LNCAP (cell line): ENCODE measurements at regions not wholly inside any gene's neighbourhood (a gene's known extent, or its start where the extent isn't known, plus 50 kb on each side); places are given as distances from the start of the nearest gene placed in this dataset.

ENCODE experiments used
- TF ChIP-seq, protein P1 (sequence below): fragments of 450-650 bp; IDR thresholded peaks from 2 replicates; pipeline ENCODE4 v1.5.1; 2017; ENCODE audit warnings: mild to moderate bottlenecking

DNA sequence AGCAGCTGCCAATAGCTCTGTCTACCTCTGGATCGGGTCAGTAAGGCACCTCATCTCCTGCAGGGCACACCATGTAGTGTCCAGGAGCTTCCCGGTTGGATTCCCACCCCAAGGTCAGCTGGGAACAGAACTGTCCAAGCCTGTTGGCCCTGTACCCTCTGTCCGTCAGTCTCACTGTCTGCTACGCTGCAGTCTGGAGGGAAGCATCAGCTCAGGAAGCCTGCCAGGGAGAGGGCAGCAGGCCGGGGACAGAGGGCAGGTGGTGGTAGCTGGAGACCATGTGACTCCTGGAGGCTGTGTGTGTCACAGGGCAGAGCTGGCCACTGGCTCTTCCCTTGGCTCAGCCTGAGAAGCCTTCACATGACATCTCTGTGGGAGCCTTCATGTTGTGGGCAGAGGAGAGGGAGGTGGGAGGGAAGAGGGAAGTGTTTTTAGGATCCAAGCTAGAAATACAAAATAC is 134.5 kb downstream of the SEC61B start:
- TF ChIP-seq, protein P1, sequence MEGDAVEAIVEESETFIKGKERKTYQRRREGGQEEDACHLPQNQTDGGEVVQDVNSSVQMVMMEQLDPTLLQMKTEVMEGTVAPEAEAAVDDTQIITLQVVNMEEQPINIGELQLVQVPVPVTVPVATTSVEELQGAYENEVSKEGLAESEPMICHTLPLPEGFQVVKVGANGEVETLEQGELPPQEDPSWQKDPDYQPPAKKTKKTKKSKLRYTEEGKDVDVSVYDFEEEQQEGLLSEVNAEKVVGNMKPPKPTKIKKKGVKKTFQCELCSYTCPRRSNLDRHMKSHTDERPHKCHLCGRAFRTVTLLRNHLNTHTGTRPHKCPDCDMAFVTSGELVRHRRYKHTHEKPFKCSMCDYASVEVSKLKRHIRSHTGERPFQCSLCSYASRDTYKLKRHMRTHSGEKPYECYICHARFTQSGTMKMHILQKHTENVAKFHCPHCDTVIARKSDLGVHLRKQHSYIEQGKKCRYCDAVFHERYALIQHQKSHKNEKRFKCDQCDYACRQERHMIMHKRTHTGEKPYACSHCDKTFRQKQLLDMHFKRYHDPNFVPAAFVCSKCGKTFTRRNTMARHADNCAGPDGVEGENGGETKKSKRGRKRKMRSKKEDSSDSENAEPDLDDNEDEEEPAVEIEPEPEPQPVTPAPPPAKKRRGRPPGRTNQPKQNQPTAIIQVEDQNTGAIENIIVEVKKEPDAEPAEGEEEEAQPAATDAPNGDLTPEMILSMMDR = no peak

DNA sequence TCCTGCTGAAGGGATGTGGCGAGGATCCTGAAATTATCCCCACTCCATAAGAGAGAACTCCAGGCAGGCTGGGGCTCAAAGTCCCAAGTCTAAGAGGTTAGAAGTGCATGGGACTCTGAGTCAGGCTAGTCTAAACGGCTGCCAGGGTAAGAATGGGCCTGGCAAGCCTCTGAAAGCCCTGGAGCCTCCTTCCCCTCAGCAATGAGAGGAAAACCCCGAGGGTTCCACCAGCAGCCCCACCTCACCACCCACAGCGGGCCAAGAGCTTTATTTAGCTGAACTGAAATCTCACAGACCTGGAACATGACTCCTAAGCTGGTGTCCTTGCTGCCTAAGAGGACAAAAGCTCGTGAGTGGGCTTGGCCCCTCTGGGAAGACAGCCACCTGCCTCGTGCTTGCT is 135.5 kb downstream of the SEC61B start:
- TF ChIP-seq, protein P1 = no peak

DNA sequence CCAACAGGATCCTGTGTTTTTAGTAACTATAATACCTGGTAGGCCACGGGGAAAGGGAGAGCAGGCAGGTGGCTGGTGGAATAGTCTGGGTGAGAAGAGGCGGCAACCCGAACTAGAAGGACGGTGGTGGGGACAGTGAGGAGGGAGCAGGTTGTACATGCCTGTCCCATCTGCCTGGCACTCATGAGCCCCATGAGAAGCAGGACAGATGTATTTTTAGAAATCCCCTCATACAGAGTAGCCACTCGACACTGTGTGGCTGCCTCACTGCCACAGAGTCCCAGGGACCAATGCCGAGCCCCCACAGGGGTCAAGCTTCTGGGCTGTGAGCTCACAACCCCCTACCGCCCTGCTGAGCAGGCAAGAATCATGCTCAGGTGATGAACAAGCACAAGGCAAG is 136.6 kb downstream of the SEC61B start:
- TF ChIP-seq, protein P1 = no peak

DNA sequence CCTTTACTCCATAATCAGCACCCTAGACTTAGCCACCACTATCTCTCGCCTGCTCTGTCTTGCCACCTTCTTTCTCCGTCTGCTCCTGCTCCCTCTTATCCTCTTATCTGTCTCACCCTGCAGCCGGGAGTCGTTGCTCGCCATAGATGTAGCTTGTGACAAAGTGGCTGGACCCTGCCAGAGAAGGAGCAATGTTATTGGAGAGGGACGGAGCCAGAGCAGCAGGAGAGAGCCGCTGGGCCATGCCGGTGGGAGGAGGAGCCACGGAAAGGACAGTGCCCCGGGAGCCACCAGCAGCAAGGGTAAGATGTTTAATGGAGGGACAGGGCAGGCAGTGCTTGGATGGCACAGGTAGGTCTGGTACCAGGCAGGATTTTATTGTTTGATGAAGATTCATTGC is 137.3 kb downstream of the SEC61B start:
- TF ChIP-seq, protein P1 = no peak

DNA sequence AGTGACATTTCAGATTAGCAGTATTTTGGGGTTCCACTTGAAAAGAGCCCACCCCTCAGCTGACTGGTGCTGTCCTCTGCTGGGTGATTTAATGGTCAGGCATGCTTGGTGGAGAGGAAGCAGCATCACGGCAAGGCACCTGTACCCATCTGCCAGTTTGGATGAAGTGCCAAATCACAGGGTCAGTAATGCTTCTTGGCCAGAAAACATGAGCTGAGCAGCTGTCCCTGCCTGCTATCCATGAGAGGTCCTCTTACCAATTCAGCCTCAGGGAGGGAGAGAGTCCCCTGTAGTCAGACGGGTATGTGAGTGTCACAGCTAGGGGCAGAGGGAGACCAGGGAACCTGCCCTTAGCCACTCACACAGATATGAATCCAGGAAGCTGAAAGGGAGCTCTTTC is 137.9 kb downstream of the SEC61B start:
- TF ChIP-seq, protein P1 = no peak

DNA sequence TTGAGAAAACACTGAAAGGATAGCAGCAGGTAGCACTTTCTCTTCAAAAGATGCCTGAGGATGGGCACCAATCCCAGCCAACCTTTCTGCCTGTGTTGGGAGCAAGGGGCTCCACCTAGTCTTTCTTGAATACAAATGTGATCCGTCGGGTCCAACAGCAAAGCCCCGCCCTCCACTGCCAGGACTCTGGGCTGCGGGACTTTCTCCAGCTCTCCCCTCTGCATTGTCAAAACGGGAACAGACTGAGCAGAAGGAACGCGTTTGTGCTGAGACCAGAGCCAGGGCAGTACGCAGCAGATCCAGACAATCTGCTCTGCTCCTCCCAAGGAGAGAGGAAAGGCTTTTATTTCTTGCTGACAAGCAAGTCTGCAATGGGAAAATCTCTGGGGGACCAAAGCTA is 139.7 kb downstream of the SEC61B start:
- TF ChIP-seq, protein P1 = no peak

DNA sequence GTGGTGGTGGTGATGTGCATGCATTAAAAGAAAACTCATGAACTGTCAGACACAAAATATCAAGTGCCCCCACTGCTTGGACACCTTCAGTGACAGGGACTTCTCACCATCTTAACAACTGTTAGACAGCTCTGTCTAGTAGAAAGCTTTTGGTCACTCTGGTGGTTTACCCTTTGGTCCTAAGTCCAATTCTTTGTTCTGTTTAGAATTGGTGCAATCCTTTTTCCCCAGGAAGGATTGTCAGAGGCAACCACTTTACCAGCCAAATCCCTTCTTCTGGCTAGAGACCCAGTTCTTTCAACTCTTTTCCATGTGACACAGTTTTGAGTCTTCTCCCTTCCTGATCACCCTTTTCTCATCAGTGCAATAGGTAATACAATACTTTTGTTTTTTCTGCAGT is 140.2 kb downstream of the SEC61B start:
- TF ChIP-seq, protein P1 = no peak

DNA sequence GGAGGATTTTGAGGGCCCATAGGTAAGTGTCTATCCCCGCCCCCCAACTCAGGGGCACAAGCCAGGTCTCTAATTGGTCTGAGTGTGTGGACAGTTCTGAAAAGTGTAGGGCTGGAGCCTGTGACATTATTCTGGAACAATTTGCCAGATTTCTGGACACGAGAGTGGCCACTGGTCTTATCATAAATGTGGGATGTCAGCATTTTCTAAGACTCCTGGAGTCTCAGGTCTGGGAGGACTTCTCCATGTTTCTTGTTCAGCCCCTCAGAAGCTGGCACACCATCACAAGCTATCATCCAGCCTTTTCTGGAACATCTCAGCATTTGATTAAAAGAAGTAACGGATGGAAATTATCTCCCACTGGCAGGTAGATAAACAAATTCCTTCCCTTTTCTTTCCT is 141.4 kb downstream of the SEC61B start:
- TF ChIP-seq, protein P1 = no peak
